ENCODE measurements at regions not wholly inside any gene's neighbourhood (a gene's known extent, or its start where the extent isn't known, plus 50 kb on each side); places are given as distances from the start of the nearest gene placed in this dataset.

DNA sequence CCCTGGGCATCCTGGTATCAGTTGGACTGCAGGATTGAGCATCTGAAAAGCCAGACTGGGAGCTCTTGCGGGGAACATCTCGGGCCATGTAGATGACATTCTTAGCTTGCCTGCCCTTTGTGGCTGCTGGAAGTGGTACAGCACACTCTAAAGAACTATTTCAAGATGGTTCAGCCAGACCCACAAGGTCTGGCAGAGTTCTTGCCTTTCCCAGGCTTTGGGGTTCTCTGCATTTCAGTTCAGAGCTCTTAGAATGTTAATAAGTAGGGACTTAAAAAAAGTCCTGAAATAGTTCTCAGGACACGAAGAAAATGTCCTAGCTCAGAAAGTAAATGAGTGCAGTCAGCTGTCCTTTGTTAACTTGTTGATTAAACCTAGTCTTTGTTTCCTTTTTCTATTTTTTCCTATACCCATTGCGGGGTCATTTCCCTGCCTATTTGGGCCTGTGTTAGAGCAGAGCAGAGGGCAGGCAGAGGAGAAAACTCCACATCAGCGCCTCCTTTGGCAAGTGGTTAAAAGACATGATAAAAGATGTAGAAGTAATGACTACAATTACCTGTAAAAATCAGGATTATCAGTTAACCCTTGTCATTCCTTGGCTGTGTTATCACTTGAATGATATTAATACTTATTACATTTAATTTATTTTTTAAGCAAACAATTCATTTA, 291.5 kb downstream of the ZSWIM6 start:
- no peak overlapping the region for H3K56ac ChIP-seq (replicated peaks; ENCODE audit: insufficient read length, low read depth, low read length)
- no peak overlapping the region for H2AK5ac ChIP-seq (ENCODE audit: low read depth, low read length)
- H3K23me2 ChIP-seq (ENCODE audit: low read depth, low read length): peaks cover 7% of the 10 kb centered on the region; the same call in 1 of the 2 replicates
- DNase-seq (ENCODE audit: low read depth in 1 of 2, low spot score in 2 of 2) (no peak), FAIRE-seq (peak; percentile 69)
- H3K18ac ChIP-seq (ENCODE audit: extremely low read depth, low read length): no peak overlapping the region
- no peaks in the 10 kb centered on the region; a peak in 1 of 7 replicates for H3K27me3 ChIP-seq (replicated peaks in 1 of 4; ENCODE audit: control insufficient read depth in 3 of 4, extremely low read depth in 1 of 4, insufficient read depth in 3 of 4, low read length in 3 of 4)
- no peaks in the 10 kb centered on the region for H4K20me1 ChIP-seq (replicated peaks in 1 of 2; ENCODE audit: control insufficient read depth in 1 of 2, insufficient read depth in 2 of 2, low read length in 2 of 2)
- H2BK120ac ChIP-seq (replicated peaks; ENCODE audit: low read depth, low read length): no peak overlapping the region
- H2BK5ac ChIP-seq (ENCODE audit: low read depth, low read length): no peak overlapping the region
- H2AFZ ChIP-seq (ENCODE audit: low read length): 0 out of 2 replicates have a peak overlapping the region, but pooled peaks have one; percentile 1
- no peak overlapping the region for H3K4me3 ChIP-seq (ENCODE audit: extremely low read depth in 1 of 4, insufficient read depth in 2 of 4, low read depth in 3 of 4, low read length in 4 of 4)
- H3K27ac ChIP-seq (ENCODE audit: low read depth, low read length): no peak overlapping the region
- no peak overlapping the region for H3K23ac ChIP-seq (ENCODE audit: insufficient read length)
- no peak overlapping the region for H4K5ac ChIP-seq (ENCODE audit: insufficient read length, low read depth, low read length)
- H4K91ac ChIP-seq (replicated peaks; ENCODE audit: insufficient read length, low read length): no peak overlapping the region
- no peak overlapping the region for H4K8ac ChIP-seq (ENCODE audit: extremely low read depth, insufficient read depth, low read length)
- no peak overlapping the region for H3K4me2 ChIP-seq (ENCODE audit: insufficient read depth in 1 of 2, low read depth in 2 of 2, low read length in 2 of 2)
- H2BK12ac ChIP-seq (ENCODE audit: low read depth, low read length): no peak overlapping the region
- no peaks in the 10 kb centered on the region for H3K79me1 ChIP-seq (ENCODE audit: low read depth, low read length)
- ChIA-PET POLR2A (ENCODE audit: partially characterized antibody) (interaction anchor here (1.7 kb wide), 1 partner anchor 292 kb away, joined by 3 read pairs; no protein-coding TSS in a partner anchor), CTCF (ENCODE audit: partially characterized antibody) (interaction anchor here (0.8 to 3.2 kb wide), 34 partner anchors 8 to 635 kb away, joined by 3 to 45 read pairs (median 4); partner anchors contain the start of gene ZSWIM6)
- no peak overlapping the region for H3K4ac ChIP-seq (replicated peaks; ENCODE audit: insufficient read length, low read depth, low read length)
- no peak overlapping the region for H2BK20ac ChIP-seq (ENCODE audit: low read length)
- H3K79me2 ChIP-seq (ENCODE audit: control insufficient read depth in 1 of 2, insufficient read depth in 2 of 2, low read length in 2 of 2): no peaks in the 10 kb centered on the region
- H3K36me3 ChIP-seq (ENCODE audit: control insufficient read depth in 2 of 4, insufficient read depth in 4 of 4, low read length in 3 of 4): no peaks in the 10 kb centered on the region
- no peak overlapping the region for H2BK15ac ChIP-seq (ENCODE audit: low read length)
- WGBS, 2 experiments (ENCODE audit: extremely low coverage in 1 of 2, insufficient coverage in 1 of 2, insufficient read length in 1 of 2, insufficient replicate concordance in 2 of 2, low coverage in 1 of 2, low lambda C conversion rate in 2 of 2, missing lambda C conversion rate in 1 of 2): 48% methylated on average over 5 of the region's 5 CpGs; no CpG with 5 or more reads in 1 of the 2 experiments
- no peak overlapping the region for H3K9ac ChIP-seq (replicated peaks in 1 of 4; ENCODE audit: extremely low read depth in 1 of 4, low read depth in 3 of 4, low read length in 3 of 4)
- peaks cover 4 to 7% (median 6%) of the 10 kb centered on the region in 4 experiments; a peak in 6 of 7 replicates for H3K4me1 ChIP-seq (replicated peaks in 1 of 4; ENCODE audit: control insufficient read depth in 3 of 4, insufficient read depth in 4 of 4, low read length in 3 of 4)
- H3K9me3 ChIP-seq (ENCODE audit: insufficient read depth in 2 of 2, low read depth in 1 of 2, low read length in 1 of 2): no peaks in the 10 kb centered on the region
- no peak overlapping the region for H3K14ac ChIP-seq (ENCODE audit: insufficient read length)
- TF ChIP-seq KDM1A (IDR thresholded peaks at IDR 0.05; ENCODE audit: borderline replicate concordance, low read length) (no peak), USF2 (IDR thresholded peaks at IDR 0.05; ENCODE audit: low read length) (no peak), NANOG (IDR thresholded peaks at IDR 0.05; ENCODE audit: insufficient read depth, low read depth, low read length, poor library complexity, severe bottlenecking) (no peak), RAD21 (IDR thresholded peaks at IDR 0.05 in 1 of 2, conservative IDR thresholded peaks at IDR 0.05 in 1 of 2; ENCODE audit: low read depth in 2 of 2, low read length in 2 of 2) (peak; percentile 66 to 70), SIN3A (conservative IDR thresholded peaks at IDR 0.05 in 1 of 2, IDR thresholded peaks at IDR 0.05 in 1 of 2; ENCODE audit: low read depth in 1 of 2, low read length in 2 of 2) (no peak), FOSL1 (IDR thresholded peaks at IDR 0.05; ENCODE audit: insufficient read depth, low read depth, low read length) (no peak)
- TF ChIP-seq, protein P1, sequence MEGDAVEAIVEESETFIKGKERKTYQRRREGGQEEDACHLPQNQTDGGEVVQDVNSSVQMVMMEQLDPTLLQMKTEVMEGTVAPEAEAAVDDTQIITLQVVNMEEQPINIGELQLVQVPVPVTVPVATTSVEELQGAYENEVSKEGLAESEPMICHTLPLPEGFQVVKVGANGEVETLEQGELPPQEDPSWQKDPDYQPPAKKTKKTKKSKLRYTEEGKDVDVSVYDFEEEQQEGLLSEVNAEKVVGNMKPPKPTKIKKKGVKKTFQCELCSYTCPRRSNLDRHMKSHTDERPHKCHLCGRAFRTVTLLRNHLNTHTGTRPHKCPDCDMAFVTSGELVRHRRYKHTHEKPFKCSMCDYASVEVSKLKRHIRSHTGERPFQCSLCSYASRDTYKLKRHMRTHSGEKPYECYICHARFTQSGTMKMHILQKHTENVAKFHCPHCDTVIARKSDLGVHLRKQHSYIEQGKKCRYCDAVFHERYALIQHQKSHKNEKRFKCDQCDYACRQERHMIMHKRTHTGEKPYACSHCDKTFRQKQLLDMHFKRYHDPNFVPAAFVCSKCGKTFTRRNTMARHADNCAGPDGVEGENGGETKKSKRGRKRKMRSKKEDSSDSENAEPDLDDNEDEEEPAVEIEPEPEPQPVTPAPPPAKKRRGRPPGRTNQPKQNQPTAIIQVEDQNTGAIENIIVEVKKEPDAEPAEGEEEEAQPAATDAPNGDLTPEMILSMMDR (IDR thresholded peaks at IDR 0.05; ENCODE audit: control extremely low read depth in 1 of 3, insufficient read depth in 1 of 3, low read depth in 1 of 3, low read length in 3 of 3): peak; percentile 18 to 62 (median 39)
